CD4-positive, CD25-positive, alpha-beta regulatory T cell (primary cell): ENCODE measurements at regions not wholly inside any gene's neighbourhood (a gene's known extent, or its start where the extent isn't known, plus 50 kb on each side); places are given as distances from the start of the nearest gene placed in this dataset.
"Not testable (repeated sequence)": the region's sequence is repeated elsewhere in the genome, so short reads cannot be mapped to it uniquely, and the experiment has no call there.

Source experiments
- ATAC-seq, 2 donors: fragments of 150-1000 bp; cut with Tn5 transposase; one replicate each; pipeline ENCODE4 v1.10.0; 2021; ENCODE audit warnings: low read depth in 2 of 2, moderate number of reproducible peaks in 2 of 2, moderate library complexity in 1 of 2
- DNase-seq, 3 donors: peaks; one replicate each; pipeline versions ENCODE4 v3.0.0 to v3.0.0-alpha.2; 2012 to 2022; ENCODE audit warnings: mixed read lengths in 1 of 3
- H3K27ac ChIP-seq: one replicate; pipeline ENCODE4 v1.7.0; 2013; ENCODE audit warnings: mild to moderate bottlenecking, low read length; ENCODE audit not compliant: insufficient read depth, poor library complexity, severe bottlenecking
- H3K27me3 ChIP-seq: one replicate; pipeline ENCODE4 v1.7.0; 2013; ENCODE audit warnings: low read length; ENCODE audit not compliant: control insufficient read depth, insufficient read depth
- H3K36me3 ChIP-seq: one replicate; pipeline ENCODE4 v1.7.0; 2013; ENCODE audit warnings: mild to moderate bottlenecking, low read length, moderate library complexity; ENCODE audit not compliant: control insufficient read depth, insufficient read depth
- H3K4me1 ChIP-seq: 2 replicates; pipeline ENCODE4 v1.7.0; 2013; ENCODE audit warnings: mild to moderate bottlenecking, low read length; ENCODE audit not compliant: insufficient read depth, control insufficient read depth, poor library complexity, severe bottlenecking
- H3K4me3 ChIP-seq: one replicate; pipeline ENCODE4 v1.7.0; 2013; ENCODE audit warnings: low read depth, mild to moderate bottlenecking, low read length, moderate library complexity
- H3K9me3 ChIP-seq, 2 experiments: 1 replicate in 1 of 2; 2 replicates in 1 of 2; pipeline ENCODE4 v1.7.0; 2013; ENCODE audit warnings: low read length in 2 of 2, mild to moderate bottlenecking in 1 of 2, moderate library complexity in 1 of 2; ENCODE audit not compliant: control insufficient read depth in 2 of 2
- H3K27ac Mint-ChIP-seq, 3 donors: one replicate each; pipeline ENCODE4 v1.8.0; 2020 to 2022; ENCODE audit warnings: mild to moderate bottlenecking in 3 of 3, mixed read lengths in 3 of 3, moderate library complexity in 2 of 3
- H3K27me3 Mint-ChIP-seq: one replicate; pipeline ENCODE4 v1.8.0; 2022; ENCODE audit warnings: mild to moderate bottlenecking, mixed read lengths
- H3K36me3 Mint-ChIP-seq: one replicate; pipeline ENCODE4 v1.8.0; 2020; ENCODE audit warnings: mixed read lengths
- H3K4me1 Mint-ChIP-seq, 4 donors: one replicate each; pipeline ENCODE4 v1.8.0; 2020 to 2022; ENCODE audit warnings: mixed read lengths in 4 of 4, mild to moderate bottlenecking in 1 of 4
- H3K4me3 Mint-ChIP-seq, 4 donors: one replicate each; pipeline ENCODE4 v1.8.0; 2020 to 2022; ENCODE audit warnings: mild to moderate bottlenecking in 4 of 4, mixed read lengths in 4 of 4, moderate library complexity in 3 of 4
- H3K9me3 Mint-ChIP-seq, 7 donors: one replicate each; pipeline ENCODE4 v1.8.0; 2020 to 2022; ENCODE audit warnings: mixed read lengths in 7 of 7, mild to moderate bottlenecking in 3 of 7, moderate library complexity in 2 of 7

GRCh38 chr3:187878772-187879518 lies 133.7 kb upstream of the BCL6 start:
- peaks cover 0 to 3% (median 0%) of the 10 kb centered on the region in 4 donors for H3K4me1 Mint-ChIP-seq
- peaks cover 4% of the 10 kb centered on the region for H3K27me3 Mint-ChIP-seq
- peaks cover 0 to 2% (median 0%) of the 10 kb centered on the region in 7 donors for H3K9me3 Mint-ChIP-seq
- ATAC-seq (no peak), DNase-seq (no peak)
- Histone ChIP-seq H3K27me3 (no peaks in the 10 kb centered on the region), H3K9me3 (no peaks in the 10 kb centered on the region), H3K36me3 (no peaks in the 10 kb centered on the region), H3K4me3 (no peak overlapping the region), H3K4me1 (no peaks in the 10 kb centered on the region), H3K27ac (no peak overlapping the region)
- H3K36me3 Mint-ChIP-seq, result no peaks in the 10 kb centered on the region
- H3K27ac Mint-ChIP-seq, result no peak overlapping the region
- H3K4me3 Mint-ChIP-seq, result no peak overlapping the region

GRCh38 chr3:187880441-187880840 lies 135.2 kb upstream of the BCL6 start:
- Mint-ChIP-seq H3K27ac (no peak overlapping the region), H3K27me3 (peaks cover 14% of the 10 kb centered on the region), H3K36me3 (no peaks in the 10 kb centered on the region), H3K4me3 (no peak overlapping the region), H3K9me3 (peaks cover 0 to 2% (median 0%) of the 10 kb centered on the region in 7 donors), H3K4me1 (peaks cover 0 to 3% (median 0%) of the 10 kb centered on the region in 4 donors)
- no peak overlapping the region for H3K27ac ChIP-seq
- DNase-seq, result no peak
- H3K4me3 ChIP-seq, result no peak overlapping the region
- no peaks in the 10 kb centered on the region for H3K4me1 ChIP-seq
- ATAC-seq, result no peak
- H3K9me3 ChIP-seq, result no peaks in the 10 kb centered on the region
- H3K27me3 ChIP-seq, result no peaks in the 10 kb centered on the region
- H3K36me3 ChIP-seq, result no peaks in the 10 kb centered on the region

DNA sequence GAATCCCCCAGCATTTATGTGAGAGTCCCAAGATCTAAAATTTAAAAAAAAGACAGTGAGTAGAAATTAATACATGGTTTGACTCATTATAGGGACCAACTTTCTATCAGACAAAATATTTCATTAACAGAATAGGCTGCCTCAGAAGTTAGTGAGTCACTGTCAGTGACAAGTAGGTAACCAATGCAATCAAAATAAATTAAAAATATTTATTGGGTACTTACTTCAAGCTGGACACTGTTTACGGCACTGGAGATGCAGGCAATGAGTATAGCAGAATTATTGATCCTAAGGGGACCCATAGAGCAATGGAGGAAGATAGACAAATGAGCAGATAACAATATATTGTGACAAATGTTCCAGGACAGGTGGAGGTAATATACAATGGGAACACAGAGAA lies 135.6 kb upstream of the BCL6 start:
- no peaks in the 10 kb centered on the region for H3K36me3 Mint-ChIP-seq

DNA sequence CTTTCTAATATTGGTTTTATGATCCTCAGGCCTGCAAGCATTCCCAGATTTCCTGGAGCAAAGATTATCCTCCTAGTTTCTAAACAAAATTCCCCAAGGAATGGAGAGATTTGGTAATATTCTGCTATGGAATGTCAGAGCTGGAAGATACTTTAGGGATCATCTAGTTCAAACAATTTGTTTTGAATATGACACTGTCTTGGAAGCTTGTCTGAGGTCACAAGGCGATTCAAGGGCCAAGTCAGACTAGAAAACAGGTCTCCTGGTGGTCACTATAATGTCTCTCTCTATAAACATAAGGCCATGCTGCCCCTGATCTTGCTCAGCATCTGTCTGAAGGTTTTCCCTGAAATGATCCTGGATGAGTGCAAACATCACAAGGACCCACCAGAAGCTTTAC lies 143.4 kb upstream of the BCL6 start:
- H3K4me1 ChIP-seq, result no peaks in the 10 kb centered on the region
- H3K27ac ChIP-seq, result no peak overlapping the region
- no peaks in the 10 kb centered on the region for H3K36me3 Mint-ChIP-seq
- no peak overlapping the region for H3K27ac Mint-ChIP-seq
- peaks cover 0 to 6% (median 5%) of the 10 kb centered on the region in 4 donors for H3K4me1 Mint-ChIP-seq
- H3K9me3 ChIP-seq, result no peaks in the 10 kb centered on the region
- no peak for DNase-seq
- no peak for ATAC-seq
- H3K27me3 Mint-ChIP-seq, result peaks cover 12% of the 10 kb centered on the region
- no peaks in the 10 kb centered on the region for H3K36me3 ChIP-seq
- peaks cover 0 to 6% (median 0%) of the 10 kb centered on the region in 7 donors for H3K9me3 Mint-ChIP-seq
- H3K27me3 ChIP-seq, result no peaks in the 10 kb centered on the region
- no peak overlapping the region for H3K4me3 Mint-ChIP-seq
- no peak overlapping the region for H3K4me3 ChIP-seq

More for the DNA sequence above, 135.6 kb upstream of the BCL6 start:
- peaks cover 0 to 3% (median 0%) of the 10 kb centered on the region in 4 donors for H3K4me1 Mint-ChIP-seq
- no peaks in the 10 kb centered on the region for H3K27me3 ChIP-seq
- H3K27ac ChIP-seq, result no peak overlapping the region
- ATAC-seq (no peak), DNase-seq (no peak)
- no peak overlapping the region for H3K27ac Mint-ChIP-seq
- H3K9me3 Mint-ChIP-seq, result peaks cover 0 to 2% (median 0%) of the 10 kb centered on the region in 7 donors
- H3K4me3 ChIP-seq, result no peak overlapping the region
- no peaks in the 10 kb centered on the region for H3K9me3 ChIP-seq
- no peak overlapping the region for H3K4me3 Mint-ChIP-seq
- no peaks in the 10 kb centered on the region for H3K4me1 ChIP-seq
- H3K36me3 ChIP-seq, result no peaks in the 10 kb centered on the region
- H3K27me3 Mint-ChIP-seq, result peaks cover 14% of the 10 kb centered on the region

DNA sequence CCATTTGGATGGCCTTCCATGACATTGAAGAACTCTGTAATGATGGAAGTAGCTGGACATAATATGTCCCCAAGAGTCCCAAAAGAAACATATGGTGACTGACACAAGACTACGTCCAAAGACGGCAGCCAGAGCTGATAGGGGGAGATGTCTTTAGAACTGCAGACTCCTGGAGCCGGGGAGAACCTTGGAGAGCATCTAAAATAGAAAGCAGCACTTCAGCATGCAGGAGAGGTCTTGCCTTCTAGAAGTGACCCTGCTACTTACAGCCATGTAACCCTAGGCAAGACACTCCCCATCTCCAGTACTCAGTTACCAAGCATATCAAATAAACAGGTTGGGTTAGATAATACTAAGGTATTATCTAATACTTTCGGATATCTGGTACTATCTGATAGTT lies 143.8 kb upstream of the BCL6 start:
- Histone ChIP-seq H3K9me3 (no peaks in the 10 kb centered on the region), H3K27me3 (no peaks in the 10 kb centered on the region), H3K27ac (no peak overlapping the region), H3K4me3 (no peak overlapping the region), H3K36me3 (no peaks in the 10 kb centered on the region), H3K4me1 (no peaks in the 10 kb centered on the region)
- no peak for ATAC-seq
- Mint-ChIP-seq H3K27ac (no peak overlapping the region), H3K9me3 (peaks cover 0 to 6% (median 0%) of the 10 kb centered on the region in 7 donors), H3K4me3 (no peak overlapping the region), H3K36me3 (no peaks in the 10 kb centered on the region), H3K27me3 (peaks cover 8% of the 10 kb centered on the region), H3K4me1 (peaks cover 0 to 6% (median 5%) of the 10 kb centered on the region in 4 donors)
- DNase-seq, result no peak

DNA sequence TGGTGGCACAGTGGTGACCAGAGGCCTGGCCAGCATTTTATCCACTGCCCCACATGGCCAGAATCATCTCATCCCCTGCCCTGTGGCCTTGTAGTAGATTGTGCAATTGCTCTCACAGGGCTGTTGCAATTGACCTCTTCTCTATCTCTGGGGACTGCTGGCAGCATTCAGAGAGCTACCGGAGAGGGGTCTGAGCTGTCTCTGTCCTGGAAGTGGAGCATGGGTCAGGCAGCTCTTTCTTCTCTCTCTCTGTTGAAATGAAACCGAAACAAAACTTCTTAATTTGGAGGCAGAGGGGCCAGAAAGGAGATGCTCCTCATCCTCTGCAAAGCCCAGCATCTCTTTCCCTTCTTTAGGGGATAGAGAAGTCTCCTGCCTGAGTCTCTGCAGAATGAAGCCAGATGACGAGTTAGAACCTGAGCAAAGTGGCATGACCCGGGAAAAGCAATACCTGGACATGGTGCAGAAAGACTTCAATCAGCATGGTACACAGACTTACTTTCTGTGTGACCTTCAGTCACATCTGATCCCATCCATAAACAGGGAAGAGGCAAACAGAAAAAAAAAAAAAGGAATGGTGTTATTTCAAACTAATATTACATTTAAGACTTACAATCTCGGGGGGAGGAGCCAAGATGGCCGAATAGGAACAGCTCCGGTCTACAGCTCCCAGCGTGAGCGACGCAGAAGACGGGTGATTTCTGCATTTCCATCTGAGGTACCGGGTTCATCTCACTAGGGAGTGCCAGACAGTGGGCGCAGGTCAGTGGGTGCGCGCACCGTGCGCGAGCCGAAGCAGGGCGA lies 144.5 kb upstream of the BCL6 start:
- Mint-ChIP-seq H3K4me1 (peaks cover 0 to 6% (median 5%) of the 10 kb centered on the region in 4 donors), H3K9me3 (peaks cover 0 to 6% (median 0%) of the 10 kb centered on the region in 7 donors), H3K27me3 (peaks cover 1% of the 10 kb centered on the region), H3K4me3 (peak overlapping the region in 1 of 4 donors; percentile 3), H3K36me3 (no peaks in the 10 kb centered on the region), H3K27ac (peak overlapping the region in 1 of 3 donors; percentile 33)
- H3K27me3 ChIP-seq, result no peaks in the 10 kb centered on the region
- DNase-seq, result peak in 1 of 3 donors; percentile 20
- no peak for ATAC-seq
- H3K27ac ChIP-seq, result no peak overlapping the region
- H3K4me1 ChIP-seq, result no peaks in the 10 kb centered on the region
- no peaks in the 10 kb centered on the region for H3K36me3 ChIP-seq
- no peaks in the 10 kb centered on the region for H3K9me3 ChIP-seq
- H3K4me3 ChIP-seq, result no peak overlapping the region

DNA sequence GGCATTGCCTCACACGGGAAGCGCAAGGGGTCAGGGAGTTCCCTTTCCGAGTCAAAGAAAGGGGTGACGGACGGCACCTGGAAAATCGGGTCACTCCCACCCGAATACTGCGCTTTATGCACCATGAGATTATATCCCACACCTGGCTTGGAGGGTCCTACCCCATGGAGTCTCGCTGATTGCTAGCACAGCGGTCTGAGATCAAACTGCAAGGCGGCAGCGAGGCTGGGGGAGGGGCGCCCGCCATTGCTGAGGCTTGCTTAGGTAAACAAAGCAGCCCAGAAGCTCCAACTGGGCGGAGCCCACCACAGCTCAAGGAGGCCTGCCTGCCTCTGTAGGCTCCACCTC lies 145.1 kb upstream of the BCL6 start:
- not testable (repeated sequence) for H3K27ac Mint-ChIP-seq, H3K9me3 ChIP-seq, H3K27me3 Mint-ChIP-seq, H3K9me3 Mint-ChIP-seq, H3K36me3 ChIP-seq, ATAC-seq, H3K4me3 ChIP-seq, H3K27me3 ChIP-seq, DNase-seq, H3K4me1 Mint-ChIP-seq, H3K4me3 Mint-ChIP-seq, H3K36me3 Mint-ChIP-seq, H3K27ac ChIP-seq, H3K4me1 ChIP-seq
